ENCODE measurements at regions not wholly inside any gene's neighbourhood (a gene's known extent, or its start where the extent isn't known, plus 50 kb on each side); places are given as distances from the start of the nearest gene placed in this dataset.
"Not testable (repeated sequence)": the region's sequence is repeated elsewhere in the genome, so short reads cannot be mapped to it uniquely, and the experiment has no call there.

DNA sequence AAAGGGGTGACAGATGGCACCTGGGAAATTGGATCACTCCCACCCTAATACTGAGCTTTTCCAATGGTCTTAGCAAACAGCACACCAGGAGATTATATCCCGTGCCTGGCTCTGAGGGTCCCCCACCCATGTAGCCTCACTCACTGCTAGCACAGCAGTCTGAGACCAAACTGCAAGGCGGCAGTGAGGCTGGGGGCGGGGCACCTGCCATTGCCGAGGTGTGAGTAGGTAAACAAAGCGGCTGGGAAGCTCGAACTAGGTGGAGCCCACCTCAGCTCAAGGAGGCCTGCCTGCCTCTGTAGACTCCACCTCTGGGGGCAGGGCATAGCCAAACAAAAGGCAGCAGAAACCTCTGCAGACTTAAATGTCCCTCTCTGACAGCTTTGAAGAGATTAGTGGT lies 188.9 kb downstream of the NNT start:
- TF ChIP-seq, protein P1, sequence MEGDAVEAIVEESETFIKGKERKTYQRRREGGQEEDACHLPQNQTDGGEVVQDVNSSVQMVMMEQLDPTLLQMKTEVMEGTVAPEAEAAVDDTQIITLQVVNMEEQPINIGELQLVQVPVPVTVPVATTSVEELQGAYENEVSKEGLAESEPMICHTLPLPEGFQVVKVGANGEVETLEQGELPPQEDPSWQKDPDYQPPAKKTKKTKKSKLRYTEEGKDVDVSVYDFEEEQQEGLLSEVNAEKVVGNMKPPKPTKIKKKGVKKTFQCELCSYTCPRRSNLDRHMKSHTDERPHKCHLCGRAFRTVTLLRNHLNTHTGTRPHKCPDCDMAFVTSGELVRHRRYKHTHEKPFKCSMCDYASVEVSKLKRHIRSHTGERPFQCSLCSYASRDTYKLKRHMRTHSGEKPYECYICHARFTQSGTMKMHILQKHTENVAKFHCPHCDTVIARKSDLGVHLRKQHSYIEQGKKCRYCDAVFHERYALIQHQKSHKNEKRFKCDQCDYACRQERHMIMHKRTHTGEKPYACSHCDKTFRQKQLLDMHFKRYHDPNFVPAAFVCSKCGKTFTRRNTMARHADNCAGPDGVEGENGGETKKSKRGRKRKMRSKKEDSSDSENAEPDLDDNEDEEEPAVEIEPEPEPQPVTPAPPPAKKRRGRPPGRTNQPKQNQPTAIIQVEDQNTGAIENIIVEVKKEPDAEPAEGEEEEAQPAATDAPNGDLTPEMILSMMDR (IDR thresholded peaks at IDR 0.05; ENCODE audit: insufficient read depth, low read length, poor library complexity, severe bottlenecking) = not testable (repeated sequence)
- not testable (repeated sequence) for TF ChIP-seq EZH2phosphoT487 (conservative IDR thresholded peaks at IDR 0.05; ENCODE audit: low read length)

Data from SU-DHL-6 (cell line).